SK-N-SH (cell line): ENCODE measurements at regions not wholly inside any gene's neighbourhood (a gene's known extent, or its start where the extent isn't known, plus 50 kb on each side); places are given as distances from the start of the nearest gene placed in this dataset.

Experiments used
- CTCF ChIA-PET: fragments of 300-600, 350-600 bp; formaldehyde crosslinking; extraction: SDS; loops from one replicate; lab custom pipeline; 2021; lab: Yijun Ruan, JAX
- POLR2A ChIA-PET: fragments of 350-600 bp; sonication (Branson Sonifier 250); formaldehyde crosslinking; extraction: SDS; loops from one replicate; lab custom pipeline; 2020; ENCODE audit warnings: antibody characterized with exemption, inconsistent platforms; lab: Yijun Ruan, JAX
- DNase-seq: peaks from one replicate; pipeline ENCODE4 v3.0.0; 2012
- H2AFZ ChIP-seq: fragments of 200-600 bp; sonication (generic); 2 replicates; pipeline ENCODE4 v1.8.1; 2016; ENCODE audit warnings: antibody characterized with exemption, mild to moderate bottlenecking, low read depth
- H3F3A ChIP-seq: fragments of 200-600 bp; sonication (generic); replicated peaks from 2 replicates; pipeline ENCODE3; 2016; ENCODE audit warnings: antibody characterized with exemption, mild to moderate bottlenecking; ENCODE audit not compliant: insufficient read depth
- H3K27ac ChIP-seq, 2 experiments: fragments of 200-500 bp in 1 of 2; fragments of 200-600 bp in 1 of 2; sonication (Bioruptor generic) in 1 of 2; sonication (generic), shearing (Covaris generic) in 1 of 2; 2 replicates each; pipeline versions ENCODE4 v1.5.1 to v1.6.1; 2014 to 2016; ENCODE audit warnings: low read depth in 2 of 2, inconsistent platforms in 1 of 2, low read length in 1 of 2, mild to moderate bottlenecking in 1 of 2, mixed read lengths in 1 of 2
- H3K27me3 ChIP-seq: fragments of 200-600 bp; sonication (generic), shearing (Covaris generic); 2 replicates; pipeline ENCODE4 v1.6.1; 2016; ENCODE audit warnings: mixed run types; ENCODE audit not compliant: insufficient read depth
- H3K36me3 ChIP-seq, 2 experiments: fragments of 200-500 bp in 1 of 2; fragments of 200-600 bp in 1 of 2; sonication (Bioruptor generic) in 1 of 2; sonication (generic) in 1 of 2; replicated peaks in 1 of 2; 2 replicates each; pipeline versions ENCODE3 to v1.5.1; 2014 to 2016; ENCODE audit warnings: low read length in 1 of 2, mild to moderate bottlenecking in 1 of 2; ENCODE audit not compliant: insufficient read depth in 2 of 2, control insufficient read depth in 1 of 2
- H3K4me1 ChIP-seq, 2 experiments: fragments of 200-500 bp in 1 of 2; fragments of 200-600 bp in 1 of 2; sonication (Bioruptor generic) in 1 of 2; sonication (generic), shearing (Covaris generic) in 1 of 2; 2 replicates each; pipeline versions ENCODE4 v1.5.1 to v1.6.1; 2014 to 2016; ENCODE audit warnings: low read depth in 1 of 2, low read length in 1 of 2, mixed run types in 1 of 2; ENCODE audit not compliant: insufficient read depth in 2 of 2, control insufficient read depth in 1 of 2
- H3K4me2 ChIP-seq: fragments of 200-600 bp; sonication (generic), shearing (Covaris generic); 2 replicates; pipeline ENCODE4 v1.6.1; 2017; ENCODE audit warnings: mixed run types
- H3K4me3 ChIP-seq, 2 experiments: fragments of 200-500 bp in 1 of 2; fragments of 200-600 bp in 1 of 2; sonication (Bioruptor generic) in 1 of 2; sonication (generic), shearing (Covaris generic) in 1 of 2; 2 replicates each; pipeline versions ENCODE4 v1.5.1 to v1.8.1; 2014 to 2016; ENCODE audit warnings: low read depth in 2 of 2, inconsistent platforms in 1 of 2, low read length in 1 of 2, mild to moderate bottlenecking in 1 of 2, mixed read lengths in 1 of 2, moderate library complexity in 1 of 2
- H3K79me2 ChIP-seq: fragments of 200-600 bp; sonication (generic); 2 replicates; pipeline ENCODE4 v1.8.1; 2017; ENCODE audit warnings: mild to moderate bottlenecking; ENCODE audit not compliant: insufficient read depth
- H3K9ac ChIP-seq: fragments of 200-600 bp; sonication (generic); 2 replicates; pipeline ENCODE4 v1.6.1; 2017; ENCODE audit warnings: mixed run types
- H3K9me2 ChIP-seq: fragments of 200-600 bp; sonication (generic); 2 replicates; pipeline ENCODE4 v1.6.1; 2017; ENCODE audit warnings: mixed run types
- H3K9me3 ChIP-seq: fragments of 200-600 bp; sonication (generic); 2 replicates; pipeline ENCODE4 v1.6.1; 2017; ENCODE audit warnings: mixed run types, mild to moderate bottlenecking, moderate library complexity
- H4K20me1 ChIP-seq: fragments of 200-600 bp; sonication (generic); 2 replicates; pipeline ENCODE4 v1.6.1; 2017; ENCODE audit warnings: mild to moderate bottlenecking, mixed run types; ENCODE audit not compliant: insufficient read depth
- ELF1 ChIP-seq: IDR thresholded peaks from 2 replicates; pipeline ENCODE4 v1.4.0; 2012
- EP300 ChIP-seq, 2 experiments: IDR thresholded peaks; 2 replicates each; pipeline versions ENCODE4 v1.4.0 to v1.6.1; 2012; ENCODE audit warnings: borderline replicate concordance in 1 of 2, low read depth in 1 of 2, low read length in 1 of 2
- EZH2phosphoT487 ChIP-seq: fragments of 200-600 bp; sonication (generic); IDR thresholded peaks from 2 replicates; pipeline ENCODE4 v1.6.1; 2017; ENCODE audit warnings: low read depth, mixed run types, mild to moderate bottlenecking, antibody characterized with exemption, moderate library complexity, borderline replicate concordance
- FOSL2 ChIP-seq: IDR thresholded peaks from 2 replicates; pipeline ENCODE4 v1.4.0; 2012; ENCODE audit warnings: low read depth, mild to moderate bottlenecking, moderate library complexity, borderline replicate concordance
- MEF2A ChIP-seq: IDR thresholded peaks from 2 replicates; pipeline ENCODE4 v1.4.0; 2012; ENCODE audit warnings: low read depth, borderline replicate concordance
- POLR2AphosphoS5 ChIP-seq: IDR thresholded peaks from 2 replicates; pipeline ENCODE4 v1.6.1; 2012; ENCODE audit warnings: low read depth, low read length
- RAD21 ChIP-seq: IDR thresholded peaks from 2 replicates; pipeline ENCODE4 v1.6.1; 2012; ENCODE audit warnings: mild to moderate bottlenecking, low read length
- RFX5 ChIP-seq: IDR thresholded peaks from 2 replicates; pipeline ENCODE4 v1.6.1; 2012; ENCODE audit warnings: mild to moderate bottlenecking, improper control_type of control experiment, low read length
- SMC3 ChIP-seq: IDR thresholded peaks from 2 replicates; pipeline ENCODE4 v1.6.1; 2012; ENCODE audit warnings: low read depth, low read length, improper control_type of control experiment
- TEAD4 ChIP-seq: IDR thresholded peaks from 2 replicates; pipeline ENCODE4 v1.4.0; 2012; ENCODE audit warnings: mild to moderate bottlenecking, borderline replicate concordance; ENCODE audit not compliant: insufficient read depth
- WGBS: methylation state at CpG from one replicate; pipeline ENCODE4 v1.1.6; 2017; ENCODE audit warnings: low lambda C conversion rate; 5-methylcytosine and 5-hydroxymethylcytosine counted together
- TF ChIP-seq, protein P1 (sequence below): fragments of 150-350 bp; IDR thresholded peaks from 2 replicates; pipeline ENCODE4 v1.6.1; 2016; ENCODE audit warnings: mild to moderate bottlenecking, low read depth, low read length
- TF ChIP-seq, protein P2 (sequence below): fragments of 200-600 bp; sonication (generic); IDR thresholded peaks from 2 replicates; pipeline ENCODE4 v1.6.1; 2017; ENCODE audit warnings: antibody characterized with exemption, mild to moderate bottlenecking, moderate library complexity

GRCh38 chr12:22874151-22874550 lies 249.2 kb downstream of the ETNK1 start:
- ChIA-PET POLR2A (no interaction called here), CTCF (interaction anchor here (0.7 kb wide), 1 partner anchor 951 kb away, joined by 3 read pairs; no protein-coding TSS in a partner anchor)
- DNase-seq: no peak
- Histone ChIP-seq H3K9ac (no peak overlapping the region), H3K4me1 (no peaks in the 10 kb centered on the region), H3K9me2 (no peaks in the 10 kb centered on the region), H3K4me2 (no peak overlapping the region), H3K79me2 (no peaks in the 10 kb centered on the region), H3K9me3 (no peaks in the 10 kb centered on the region), H3F3A (no peaks in the 10 kb centered on the region), H3K36me3 (no peaks in the 10 kb centered on the region), H3K27ac (no peak overlapping the region), H3K27me3 (no peaks in the 10 kb centered on the region), H4K20me1 (no peaks in the 10 kb centered on the region), H2AFZ (no peak overlapping the region), H3K4me3 (no peak overlapping the region)
- WGBS: 84% methylated on average over 8 of the region's 8 CpGs
- no peak for TF ChIP-seq EP300 (IDR thresholded peaks at IDR 0.05; ENCODE audit: borderline replicate concordance in 1 of 2, low read depth in 1 of 2, low read length in 1 of 2)
- no peak for TF ChIP-seq RFX5
- TF ChIP-seq POLR2AphosphoS5: no peak
- no peak for TF ChIP-seq FOSL2
- TF ChIP-seq RAD21: no peak
- no peak for TF ChIP-seq MEF2A
- TF ChIP-seq, protein P1, sequence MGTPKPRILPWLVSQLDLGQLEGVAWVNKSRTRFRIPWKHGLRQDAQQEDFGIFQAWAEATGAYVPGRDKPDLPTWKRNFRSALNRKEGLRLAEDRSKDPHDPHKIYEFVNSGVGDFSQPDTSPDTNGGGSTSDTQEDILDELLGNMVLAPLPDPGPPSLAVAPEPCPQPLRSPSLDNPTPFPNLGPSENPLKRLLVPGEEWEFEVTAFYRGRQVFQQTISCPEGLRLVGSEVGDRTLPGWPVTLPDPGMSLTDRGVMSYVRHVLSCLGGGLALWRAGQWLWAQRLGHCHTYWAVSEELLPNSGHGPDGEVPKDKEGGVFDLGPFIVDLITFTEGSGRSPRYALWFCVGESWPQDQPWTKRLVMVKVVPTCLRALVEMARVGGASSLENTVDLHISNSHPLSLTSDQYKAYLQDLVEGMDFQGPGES: no peak
- no peak for TF ChIP-seq EZH2phosphoT487
- no peak for TF ChIP-seq SMC3

- H3K9me2 ChIP-seq: no peaks in the 10 kb centered on the region
- H3K4me1 ChIP-seq: no peaks in the 10 kb centered on the region
- H3K27me3 ChIP-seq: no peaks in the 10 kb centered on the region
- no peak for DNase-seq
- WGBS: 36% methylated on average over 3 of the region's 5 CpGs
- no peak overlapping the region for H3K4me3 ChIP-seq
- no peaks in the 10 kb centered on the region for H3K79me2 ChIP-seq
- no peak overlapping the region for H2AFZ ChIP-seq
- no peak overlapping the region for H3K9ac ChIP-seq
- CTCF ChIA-PET: interaction anchor here (1.1 kb wide), 1 partner anchor 17 kb away, joined by 3 read pairs; no protein-coding TSS in a partner anchor
- H3K36me3 ChIP-seq: no peaks in the 10 kb centered on the region
- TF ChIP-seq, protein P2, sequence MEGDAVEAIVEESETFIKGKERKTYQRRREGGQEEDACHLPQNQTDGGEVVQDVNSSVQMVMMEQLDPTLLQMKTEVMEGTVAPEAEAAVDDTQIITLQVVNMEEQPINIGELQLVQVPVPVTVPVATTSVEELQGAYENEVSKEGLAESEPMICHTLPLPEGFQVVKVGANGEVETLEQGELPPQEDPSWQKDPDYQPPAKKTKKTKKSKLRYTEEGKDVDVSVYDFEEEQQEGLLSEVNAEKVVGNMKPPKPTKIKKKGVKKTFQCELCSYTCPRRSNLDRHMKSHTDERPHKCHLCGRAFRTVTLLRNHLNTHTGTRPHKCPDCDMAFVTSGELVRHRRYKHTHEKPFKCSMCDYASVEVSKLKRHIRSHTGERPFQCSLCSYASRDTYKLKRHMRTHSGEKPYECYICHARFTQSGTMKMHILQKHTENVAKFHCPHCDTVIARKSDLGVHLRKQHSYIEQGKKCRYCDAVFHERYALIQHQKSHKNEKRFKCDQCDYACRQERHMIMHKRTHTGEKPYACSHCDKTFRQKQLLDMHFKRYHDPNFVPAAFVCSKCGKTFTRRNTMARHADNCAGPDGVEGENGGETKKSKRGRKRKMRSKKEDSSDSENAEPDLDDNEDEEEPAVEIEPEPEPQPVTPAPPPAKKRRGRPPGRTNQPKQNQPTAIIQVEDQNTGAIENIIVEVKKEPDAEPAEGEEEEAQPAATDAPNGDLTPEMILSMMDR: no peak
- TF ChIP-seq RFX5 (no peak), EP300 (IDR thresholded peaks at IDR 0.05; ENCODE audit: borderline replicate concordance in 1 of 2, low read depth in 1 of 2, low read length in 1 of 2) (no peak), POLR2AphosphoS5 (no peak), TEAD4 (no peak), ELF1 (no peak)
- H3K9me3 ChIP-seq: no peaks in the 10 kb centered on the region
- H3F3A ChIP-seq: no peaks in the 10 kb centered on the region
- POLR2A ChIA-PET: no interaction called here
- no peaks in the 10 kb centered on the region for H4K20me1 ChIP-seq
- H3K27ac ChIP-seq: no peak overlapping the region
- no peak overlapping the region for H3K4me2 ChIP-seq
Observed at GRCh38 chr12:22876262-22876661, 251.3 kb downstream of the ETNK1 start.
